Liver (tissue), 8 donors: ENCODE measurements at regions not wholly inside any gene's neighbourhood (a gene's known extent, or its start where the extent isn't known, plus 50 kb on each side); places are given as distances from the start of the nearest gene placed in this dataset.

ENCODE experiments used
- DNase-seq: peaks from one replicate; pipeline ENCODE4 v3.0.0-alpha.2; 2017; ENCODE audit warnings: low spot score
- H3K27ac ChIP-seq, 2 donors: one replicate each; pipeline ENCODE4 v1.7.0; 2013; ENCODE audit warnings: inconsistent platforms in 2 of 2, low read length in 2 of 2, control low read depth in 1 of 2, low read depth in 1 of 2, mild to moderate bottlenecking in 1 of 2
- H3K27me3 ChIP-seq, 4 donors: one replicate each; pipeline versions ENCODE4 v1.6.1 to v1.7.0; 2013; ENCODE audit warnings: low read length in 3 of 4, inconsistent platforms in 1 of 4, mild to moderate bottlenecking in 1 of 4, moderate library complexity in 1 of 4; ENCODE audit not compliant: control insufficient read depth in 4 of 4, insufficient read depth in 4 of 4
- H3K36me3 ChIP-seq, 4 donors: one replicate each; pipeline versions ENCODE4 v1.6.1 to v1.7.0; 2013; ENCODE audit warnings: low read length in 3 of 4, mild to moderate bottlenecking in 3 of 4, low read depth in 1 of 4, moderate library complexity in 1 of 4; ENCODE audit not compliant: control insufficient read depth in 4 of 4, insufficient read depth in 3 of 4
- H3K4me1 ChIP-seq, 4 donors: one replicate each; pipeline versions ENCODE4 v1.6.1 to v1.7.0; 2013; ENCODE audit warnings: low read length in 3 of 4, mild to moderate bottlenecking in 3 of 4, moderate library complexity in 1 of 4; ENCODE audit not compliant: control insufficient read depth in 4 of 4, insufficient read depth in 4 of 4
- H3K4me3 ChIP-seq, 3 donors: one replicate each; pipeline versions ENCODE4 v1.6.1 to v1.7.0; 2013; ENCODE audit warnings: low read length in 3 of 3, control low read depth in 1 of 3, low read depth in 1 of 3, mild to moderate bottlenecking in 1 of 3
- H3K9ac ChIP-seq, 2 donors: one replicate each; pipeline ENCODE4 v1.7.0; 2013; ENCODE audit warnings: low read length in 2 of 2, mild to moderate bottlenecking in 2 of 2, moderate library complexity in 2 of 2, control low read depth in 1 of 2, low read depth in 1 of 2
- H3K9me3 ChIP-seq, 4 donors: one replicate each; pipeline versions ENCODE4 v1.6.1 to v1.7.0; 2013; ENCODE audit warnings: low read length in 3 of 4; ENCODE audit not compliant: control insufficient read depth in 4 of 4
- EGR1 ChIP-seq, 2 donors: IDR thresholded peaks; 2 replicates each; pipeline ENCODE4 v1.6.1; 2016 to 2018; ENCODE audit warnings: antibody characterized with exemption in 2 of 2, low read depth in 2 of 2
- GABPA ChIP-seq, 2 donors: IDR thresholded peaks in 1 of 2; conservative IDR thresholded peaks in 1 of 2; 2 replicates each; pipeline ENCODE4 v1.6.1; 2016; ENCODE audit warnings: antibody characterized with exemption in 2 of 2, mild to moderate bottlenecking in 1 of 2, moderate library complexity in 1 of 2
- NR2F2 ChIP-seq: IDR thresholded peaks from 2 replicates; pipeline ENCODE4 v1.6.1; 2016; ENCODE audit warnings: antibody characterized with exemption
- RAD21 ChIP-seq, 2 donors: IDR thresholded peaks; 2 replicates each; pipeline ENCODE4 v1.6.1; 2016; ENCODE audit warnings: antibody characterized with exemption in 2 of 2, mild to moderate bottlenecking in 2 of 2
- RXRA ChIP-seq, 2 donors: IDR thresholded peaks; 2 replicates each; pipeline ENCODE4 v1.6.1; 2017 to 2018; ENCODE audit warnings: antibody characterized with exemption in 2 of 2, mild to moderate bottlenecking in 1 of 2
- SP1 ChIP-seq: IDR thresholded peaks from 2 replicates; pipeline ENCODE4 v1.6.1; 2018; ENCODE audit warnings: antibody characterized with exemption, mild to moderate bottlenecking
- TAF1 ChIP-seq: conservative IDR thresholded peaks from 2 replicates; pipeline ENCODE4 v1.6.1; 2016; ENCODE audit warnings: antibody characterized with exemption, mild to moderate bottlenecking
- YY1 ChIP-seq: IDR thresholded peaks from 2 replicates; pipeline ENCODE4 v1.6.1; 2016; ENCODE audit warnings: antibody characterized with exemption, mild to moderate bottlenecking
- WGBS: extraction: QIAGEN DNeasy Blood & Tissue Kit; methylation state at CpG from one replicate; pipeline ENCODE4 v1.1.7; 2013; 5-methylcytosine and 5-hydroxymethylcytosine counted together
- TF ChIP-seq, protein P1 (sequence below): IDR thresholded peaks from 2 replicates; pipeline ENCODE4 v1.6.1; 2016; ENCODE audit warnings: antibody characterized with exemption, mild to moderate bottlenecking
- TF ChIP-seq, protein P2 (sequence below): IDR thresholded peaks from 2 replicates; pipeline ENCODE4 v1.6.1; 2016; ENCODE audit warnings: antibody characterized with exemption
- TF ChIP-seq, protein P3 (sequence below): fragments of 150-350 bp; IDR thresholded peaks from 2 replicates; pipeline ENCODE4 v1.5.1; 2017; ENCODE audit warnings: improper control_type of control experiment, low read depth, low read length; ENCODE audit not compliant: missing input control
- donor health status: healthy.
- donor health status: healthy.
- donor health status: healthy.
- donor health status: healthy.
- donor health status: healthy.

DNA sequence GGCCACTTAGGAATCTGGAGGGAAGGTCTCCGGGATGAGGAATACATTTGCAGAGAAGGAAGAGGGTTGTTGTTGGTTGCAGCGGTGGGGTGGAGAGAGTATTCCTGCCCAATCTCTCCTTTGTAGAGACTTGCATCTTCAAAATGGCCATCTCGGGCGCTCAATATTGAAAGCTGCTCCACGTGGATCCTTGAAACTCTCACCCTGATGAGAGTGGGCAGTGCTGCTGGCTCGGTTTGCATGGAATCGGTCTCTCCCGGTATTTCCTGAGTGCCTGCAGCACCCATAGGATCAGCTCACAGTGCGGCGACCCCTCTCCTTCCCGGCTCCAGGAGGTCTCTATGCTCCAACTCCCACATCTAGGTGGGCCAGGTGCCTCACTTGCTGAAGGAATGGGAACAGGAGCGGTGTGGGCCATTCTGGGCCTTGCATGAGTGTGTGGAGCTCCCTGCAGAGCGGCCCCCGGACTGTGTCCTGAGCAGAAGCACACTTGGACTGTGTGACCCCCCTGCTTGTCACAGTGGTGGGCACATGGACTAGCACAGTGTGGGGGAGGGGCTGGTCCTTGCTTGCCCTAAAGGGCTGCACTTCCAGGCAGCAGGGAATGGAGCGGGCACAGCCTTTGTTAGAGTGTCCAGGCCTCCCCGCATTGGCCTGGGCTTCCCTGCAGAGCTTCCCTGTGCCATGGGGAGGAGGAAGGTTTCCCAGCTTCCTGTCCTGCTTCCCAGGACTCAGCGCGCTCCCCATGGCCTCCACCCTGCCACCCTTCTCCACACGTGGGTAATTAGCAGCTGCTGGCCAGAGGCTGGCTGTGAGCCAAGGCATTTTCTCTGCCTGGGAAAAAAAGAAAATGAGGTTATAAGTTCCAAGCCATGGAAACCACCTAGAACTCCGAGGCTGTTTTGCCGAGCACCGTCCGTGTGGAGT, 139.3 kb downstream of the IRF8 start:
- DNase-seq = no peak
- no peaks in the 10 kb centered on the region for H3K36me3 ChIP-seq
- H3K27ac ChIP-seq = no peak overlapping the region
- H3K4me1 ChIP-seq = no peaks in the 10 kb centered on the region
- no peak overlapping the region for H3K4me3 ChIP-seq
- no peak for TF ChIP-seq TAF1
- TF ChIP-seq GABPA (IDR thresholded peaks at IDR 0.05 in 1 of 2, conservative IDR thresholded peaks at IDR 0.05 in 1 of 2) = no peak
- TF ChIP-seq RAD21 (IDR thresholded peaks at IDR 0.05) = no peak
- no peak for TF ChIP-seq SP1
- no peak for TF ChIP-seq NR2F2
- no peak for TF ChIP-seq RXRA (IDR thresholded peaks at IDR 0.05)
- TF ChIP-seq, protein P1, sequence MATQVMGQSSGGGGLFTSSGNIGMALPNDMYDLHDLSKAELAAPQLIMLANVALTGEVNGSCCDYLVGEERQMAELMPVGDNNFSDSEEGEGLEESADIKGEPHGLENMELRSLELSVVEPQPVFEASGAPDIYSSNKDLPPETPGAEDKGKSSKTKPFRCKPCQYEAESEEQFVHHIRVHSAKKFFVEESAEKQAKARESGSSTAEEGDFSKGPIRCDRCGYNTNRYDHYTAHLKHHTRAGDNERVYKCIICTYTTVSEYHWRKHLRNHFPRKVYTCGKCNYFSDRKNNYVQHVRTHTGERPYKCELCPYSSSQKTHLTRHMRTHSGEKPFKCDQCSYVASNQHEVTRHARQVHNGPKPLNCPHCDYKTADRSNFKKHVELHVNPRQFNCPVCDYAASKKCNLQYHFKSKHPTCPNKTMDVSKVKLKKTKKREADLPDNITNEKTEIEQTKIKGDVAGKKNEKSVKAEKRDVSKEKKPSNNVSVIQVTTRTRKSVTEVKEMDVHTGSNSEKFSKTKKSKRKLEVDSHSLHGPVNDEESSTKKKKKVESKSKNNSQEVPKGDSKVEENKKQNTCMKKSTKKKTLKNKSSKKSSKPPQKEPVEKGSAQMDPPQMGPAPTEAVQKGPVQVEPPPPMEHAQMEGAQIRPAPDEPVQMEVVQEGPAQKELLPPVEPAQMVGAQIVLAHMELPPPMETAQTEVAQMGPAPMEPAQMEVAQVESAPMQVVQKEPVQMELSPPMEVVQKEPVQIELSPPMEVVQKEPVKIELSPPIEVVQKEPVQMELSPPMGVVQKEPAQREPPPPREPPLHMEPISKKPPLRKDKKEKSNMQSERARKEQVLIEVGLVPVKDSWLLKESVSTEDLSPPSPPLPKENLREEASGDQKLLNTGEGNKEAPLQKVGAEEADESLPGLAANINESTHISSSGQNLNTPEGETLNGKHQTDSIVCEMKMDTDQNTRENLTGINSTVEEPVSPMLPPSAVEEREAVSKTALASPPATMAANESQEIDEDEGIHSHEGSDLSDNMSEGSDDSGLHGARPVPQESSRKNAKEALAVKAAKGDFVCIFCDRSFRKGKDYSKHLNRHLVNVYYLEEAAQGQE = no peak
- TF ChIP-seq YY1 = no peak
- peaks cover 0 to 7% (median 0%) of the 10 kb centered on the region in 4 donors for H3K27me3 ChIP-seq
- 81% methylated on average over 23 of the region's 23 CpGs for WGBS
- H3K9me3 ChIP-seq = no peaks in the 10 kb centered on the region
- no peak overlapping the region for H3K9ac ChIP-seq

DNA sequence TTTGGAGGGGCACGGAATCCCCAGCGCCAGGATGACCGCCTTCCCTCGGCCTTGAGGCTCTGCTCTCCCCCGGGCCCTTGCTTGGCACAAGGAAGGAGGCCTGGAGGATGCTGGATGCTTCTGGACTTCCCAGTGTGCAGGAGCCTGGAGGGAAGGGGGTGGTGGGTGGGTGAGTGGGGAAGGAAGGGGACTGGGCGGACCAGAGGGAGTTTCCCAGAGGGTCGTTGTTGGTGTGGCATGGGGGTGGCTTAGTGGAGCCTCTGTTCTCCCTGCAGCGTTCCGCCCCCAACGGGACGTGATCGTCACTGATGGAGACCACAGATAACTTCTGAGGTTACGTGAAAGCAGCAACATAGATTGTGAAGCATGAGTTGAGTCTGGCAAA, 140.0 kb downstream of the IRF8 start:
- Histone ChIP-seq H3K36me3 (no peaks in the 10 kb centered on the region), H3K9me3 (no peaks in the 10 kb centered on the region), H3K9ac (no peak overlapping the region), H3K4me1 (no peaks in the 10 kb centered on the region), H3K27me3 (peaks cover 0 to 7% (median 0%) of the 10 kb centered on the region in 4 donors), H3K4me3 (no peak overlapping the region), H3K27ac (no peak overlapping the region)
- TF ChIP-seq, protein P2, sequence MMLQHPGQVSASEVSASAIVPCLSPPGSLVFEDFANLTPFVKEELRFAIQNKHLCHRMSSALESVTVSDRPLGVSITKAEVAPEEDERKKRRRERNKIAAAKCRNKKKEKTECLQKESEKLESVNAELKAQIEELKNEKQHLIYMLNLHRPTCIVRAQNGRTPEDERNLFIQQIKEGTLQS = no peak
- TF ChIP-seq GABPA (IDR thresholded peaks at IDR 0.05 in 1 of 2, conservative IDR thresholded peaks at IDR 0.05 in 1 of 2) (no peak), EGR1 (IDR thresholded peaks at IDR 0.05; ENCODE audit: low read depth in 2 of 2) (no peak)
- TF ChIP-seq, protein P3, sequence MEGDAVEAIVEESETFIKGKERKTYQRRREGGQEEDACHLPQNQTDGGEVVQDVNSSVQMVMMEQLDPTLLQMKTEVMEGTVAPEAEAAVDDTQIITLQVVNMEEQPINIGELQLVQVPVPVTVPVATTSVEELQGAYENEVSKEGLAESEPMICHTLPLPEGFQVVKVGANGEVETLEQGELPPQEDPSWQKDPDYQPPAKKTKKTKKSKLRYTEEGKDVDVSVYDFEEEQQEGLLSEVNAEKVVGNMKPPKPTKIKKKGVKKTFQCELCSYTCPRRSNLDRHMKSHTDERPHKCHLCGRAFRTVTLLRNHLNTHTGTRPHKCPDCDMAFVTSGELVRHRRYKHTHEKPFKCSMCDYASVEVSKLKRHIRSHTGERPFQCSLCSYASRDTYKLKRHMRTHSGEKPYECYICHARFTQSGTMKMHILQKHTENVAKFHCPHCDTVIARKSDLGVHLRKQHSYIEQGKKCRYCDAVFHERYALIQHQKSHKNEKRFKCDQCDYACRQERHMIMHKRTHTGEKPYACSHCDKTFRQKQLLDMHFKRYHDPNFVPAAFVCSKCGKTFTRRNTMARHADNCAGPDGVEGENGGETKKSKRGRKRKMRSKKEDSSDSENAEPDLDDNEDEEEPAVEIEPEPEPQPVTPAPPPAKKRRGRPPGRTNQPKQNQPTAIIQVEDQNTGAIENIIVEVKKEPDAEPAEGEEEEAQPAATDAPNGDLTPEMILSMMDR = no peak
- DNase-seq = no peak
- 52% methylated on average over 13 of the region's 13 CpGs for WGBS
